ENCODE measurements at regions not wholly inside any gene's neighbourhood (a gene's known extent, or its start where the extent isn't known, plus 50 kb on each side); places are given as distances from the start of the nearest gene placed in this dataset.

GRCh38 chr10:105729428-105729827 lies 1088.3 kb downstream of the SORCS3 start:
- no peak for TF ChIP-seq CTCF (IDR thresholded peaks at IDR 0.05)
- TF ChIP-seq EZH2 (IDR thresholded peaks at IDR 0.05; ENCODE audit: borderline replicate concordance, insufficient read depth, low read depth, low read length, poor library complexity, severe bottlenecking): no peak

Measured in B cell (primary cell).